Lower leg skin (tissue), 4 donors: ENCODE measurements at regions not wholly inside any gene's neighbourhood (a gene's known extent, or its start where the extent isn't known, plus 50 kb on each side); places are given as distances from the start of the nearest gene placed in this dataset.
A peak's percentile ranks its signal among the peaks of the same experiment; 100 is the strongest.

ENCODE experiments used
- DNase-seq, 2 donors: peaks; one replicate each; pipeline ENCODE4 v3.0.0-alpha.2; 2019; ENCODE audit warnings: low spot score in 2 of 2
- H3K4me3 ChIP-seq: fragments of 200-600 bp; sonication (generic); 2 replicates; pipeline ENCODE4 v1.5.1; 2017; ENCODE audit warnings: mild to moderate bottlenecking, low read depth; ENCODE audit not compliant: poor library complexity, severe bottlenecking
- CTCF ChIP-seq, 3 donors: fragments of 450-650 bp; IDR thresholded peaks; one replicate each; pipeline ENCODE4 v1.5.1; 2016; ENCODE audit warnings: antibody characterized with exemption in 3 of 3, mild to moderate bottlenecking in 3 of 3, moderate library complexity in 2 of 3
- POLR2A ChIP-seq, 2 donors: fragments of 450-650 bp; IDR thresholded peaks; one replicate each; pipeline ENCODE4 v1.6.1; 2016 to 2017; ENCODE audit warnings: antibody characterized with exemption in 2 of 2, mild to moderate bottlenecking in 1 of 2, moderate library complexity in 1 of 2
- WGBS, 2 donors: methylation state at CpG; one replicate each; pipeline ENCODE4 v1.1.5; 2018; 5-methylcytosine and 5-hydroxymethylcytosine counted together
- intact Hi-C: fragments of 100-400 bp; cut with DNase I; formaldehyde crosslinking; loops from one replicate; pipeline ENCODE4 v1.15.0; 2023; ENCODE audit warnings: low total_unique reads

- DNase-seq: no peak
- TF ChIP-seq CTCF (IDR thresholded peaks at IDR 0.05) (no peak), POLR2A (IDR thresholded peaks at IDR 0.05) (no peak)
- no peak overlapping the region for H3K4me3 ChIP-seq
- intact Hi-C loops: no loop called here
These were observed 134.9 kb upstream of the ZIC3 start for GRCh38 chrX:137430984-137431475.

DNA sequence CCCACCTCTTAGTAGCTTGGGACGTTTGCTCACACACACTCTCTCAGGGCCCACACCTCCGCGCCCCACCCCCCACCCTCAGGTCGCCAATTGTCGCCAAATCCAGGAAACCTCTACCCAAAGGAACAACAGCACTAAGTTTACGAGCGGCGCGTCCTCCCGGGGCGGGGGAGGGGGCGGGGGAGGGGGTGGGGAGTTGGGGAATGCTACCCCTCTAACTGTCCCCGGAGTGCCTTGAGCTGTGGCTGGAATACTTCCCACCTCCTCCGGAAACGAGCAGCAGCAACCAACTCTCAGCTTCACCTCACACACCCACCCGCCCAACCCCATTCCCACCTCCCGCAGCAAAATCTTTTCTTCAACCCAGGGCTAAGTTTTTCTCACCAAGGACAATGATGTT is 135.6 kb upstream of the ZIC3 start:
- WGBS, 2 donors: 8 to 33% methylated on average over 9 to 17 of the region's 17 CpGs
- H3K4me3 ChIP-seq: no peak overlapping the region
- intact Hi-C loops: no loop called here
- TF ChIP-seq CTCF (IDR thresholded peaks at IDR 0.05): no peak
- no peak for TF ChIP-seq POLR2A (IDR thresholded peaks at IDR 0.05)
- no peak for DNase-seq

GRCh38 chrX:137428766-137429591 is 136.9 kb upstream of the ZIC3 start:
- WGBS, 2 donors: 5 to 32% methylated on average over 22 to 30 of the region's 44 CpGs
- no peak for DNase-seq

GRCh38 chrX:137428221-137428661 is 137.7 kb upstream of the ZIC3 start:
- H3K4me3 ChIP-seq: peak overlapping the region; percentile 15
- no peak for DNase-seq
- intact Hi-C loops: no loop called here
- no peak for TF ChIP-seq CTCF (IDR thresholded peaks at IDR 0.05)
- no peak for TF ChIP-seq POLR2A (IDR thresholded peaks at IDR 0.05)
- WGBS, 2 donors: 1 to 32% methylated on average over 15 to 25 of the region's 30 CpGs

More at GRCh38 chrX:137428766-137429591, 136.9 kb upstream of the ZIC3 start:
- intact Hi-C loops: no loop called here
- no peak overlapping the region for H3K4me3 ChIP-seq
- TF ChIP-seq POLR2A (IDR thresholded peaks at IDR 0.05) (no peak), CTCF (IDR thresholded peaks at IDR 0.05) (no peak)

DNA sequence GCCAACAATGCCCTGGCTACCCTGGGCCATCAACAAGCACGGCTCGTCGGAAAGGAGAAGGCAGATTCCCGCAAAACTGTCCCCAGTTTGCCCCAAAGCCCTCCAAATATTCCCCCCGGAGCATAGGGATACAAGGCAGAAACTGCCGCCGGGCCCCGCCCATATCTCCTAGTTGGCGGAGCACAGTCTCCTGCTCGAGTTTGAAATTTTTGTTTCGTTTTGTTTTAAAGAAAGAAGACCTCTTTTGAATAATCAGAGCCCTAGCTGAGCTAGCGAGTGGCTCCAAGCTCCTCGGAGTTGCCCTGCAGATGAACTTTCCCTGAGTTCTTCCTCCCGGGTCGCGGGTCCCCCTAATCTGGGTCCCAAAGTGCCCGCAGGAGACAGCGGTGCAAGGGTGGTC is 138.1 kb upstream of the ZIC3 start:
- intact Hi-C loops: no loop called here
- TF ChIP-seq POLR2A (IDR thresholded peaks at IDR 0.05) (no peak), CTCF (IDR thresholded peaks at IDR 0.05) (no peak)
- 2 to 35% methylated on average over 11 to 16 of the region's 18 CpGs for WGBS, 2 donors

More for the DNA sequence above, 138.1 kb upstream of the ZIC3 start:
- peak overlapping the region; percentile 15 for H3K4me3 ChIP-seq
- DNase-seq: no peak
